ENCODE measurements at regions not wholly inside any gene's neighbourhood (a gene's known extent, or its start where the extent isn't known, plus 50 kb on each side); places are given as distances from the start of the nearest gene placed in this dataset.

- TF ChIP-seq POLR2A (IDR thresholded peaks at IDR 0.05; ENCODE audit: low read depth, low read length) (no peak), POLR2AphosphoS5 (IDR thresholded peaks at IDR 0.05; ENCODE audit: insufficient read depth, low read depth, low read length) (no peak), CTCF (IDR thresholded peaks at IDR 0.05; ENCODE audit: extremely low read depth in 1 of 2, insufficient read depth in 1 of 2, low read depth in 1 of 2, low read length in 2 of 2) (no peak), JUN (IDR thresholded peaks at IDR 0.05; ENCODE audit: borderline replicate concordance, insufficient read depth, insufficient read length, low read depth) (no peak), MAX (IDR thresholded peaks at IDR 0.05; ENCODE audit: insufficient read depth, insufficient read length) (no peak), EZH2 (IDR thresholded peaks at IDR 0.05; ENCODE audit: borderline replicate concordance, low read depth, low read length, severe bottlenecking) (no peak)
Observed at GRCh38 chr16:24670623-24671454, 58.6 kb upstream of the TNRC6A start.
